H1 (cell line): ENCODE measurements at regions not wholly inside any gene's neighbourhood (a gene's known extent, or its start where the extent isn't known, plus 50 kb on each side); places are given as distances from the start of the nearest gene placed in this dataset.

Experiments used
- CHD1 ChIP-seq: IDR thresholded peaks from 2 replicates; pipeline ENCODE4 v1.6.1; 2012; ENCODE audit warnings: low read depth, low read length, improper control_type of control experiment
- CHD7 ChIP-seq: fragments of 300-600 bp; sonication (generic); IDR thresholded peaks from 2 replicates; pipeline ENCODE4 v1.7.1; 2012; ENCODE audit warnings: low read length, moderate library complexity, mild to moderate bottlenecking, inconsistent platforms; ENCODE audit not compliant: insufficient replicate concordance
- CREB1 ChIP-seq: IDR thresholded peaks from 2 replicates; pipeline ENCODE4 v1.6.1; 2012; ENCODE audit warnings: inconsistent platforms
- SRF ChIP-seq: IDR thresholded peaks from 2 replicates; pipeline ENCODE4 v1.6.1; 2011; ENCODE audit warnings: mild to moderate bottlenecking, low read depth, low read length, moderate library complexity
- TAF7 ChIP-seq: optimal IDR thresholded peaks from 2 replicates; pipeline ENCODE3; 2011; ENCODE audit warnings: low read depth, mild to moderate bottlenecking, inconsistent platforms, low read length, moderate library complexity, borderline replicate concordance

DNA sequence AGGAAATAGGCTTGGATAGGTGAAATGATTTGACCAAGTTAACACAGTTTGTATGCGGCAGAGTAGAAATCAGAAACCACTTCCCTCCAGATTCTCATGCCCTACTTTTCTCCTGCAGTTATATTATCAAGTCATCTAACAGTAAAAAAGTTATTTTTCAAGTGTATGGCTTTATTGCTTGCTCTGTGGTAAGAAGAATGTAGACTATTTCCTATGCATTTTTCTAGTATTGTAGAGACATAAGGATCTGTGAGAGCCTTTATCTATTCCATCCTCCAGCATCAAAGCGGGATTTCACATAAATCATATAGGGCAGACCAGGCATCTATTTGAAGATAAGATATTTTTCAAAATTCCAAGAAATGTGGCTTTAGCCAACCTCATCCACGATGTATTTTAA is 208.5 kb downstream of the TTLL7 start (continued):
- TF ChIP-seq CHD7 (no peak), CHD1 (no peak), CREB1 (no peak), TAF7 (no peak), SRF (no peak)
- TF ChIP-seq, all 59 proteins: peak for 0
